SH-SY5Y (cell line): ENCODE measurements at regions not wholly inside any gene's neighbourhood (a gene's known extent, or its start where the extent isn't known, plus 50 kb on each side); places are given as distances from the start of the nearest gene placed in this dataset.

ENCODE experiments used
- GATA2 ChIP-seq: IDR thresholded peaks from 2 replicates; pipeline ENCODE4 v1.6.1; 2011; ENCODE audit warnings: mild to moderate bottlenecking, low read depth, low read length
- GATA3 ChIP-seq: IDR thresholded peaks from 2 replicates; pipeline ENCODE4 v1.6.1; 2011; ENCODE audit warnings: low read depth, mild to moderate bottlenecking, low read length, moderate library complexity

- TF ChIP-seq GATA2, result no peak
- TF ChIP-seq GATA3, result no peak
Observed at GRCh38 chr4:4637710-4638109, 95.9 kb upstream of the STX18 start.

GRCh38 chr4:4633431-4633830 is 91.6 kb upstream of the STX18 start:
- no peak for TF ChIP-seq GATA2
- no peak for TF ChIP-seq GATA3

GRCh38 chr4:4631150-4631549 is 89.3 kb upstream of the STX18 start:
- TF ChIP-seq GATA2, result no peak
- no peak for TF ChIP-seq GATA3

GRCh38 chr4:4627906-4628305 is 86.1 kb upstream of the STX18 start:
- TF ChIP-seq GATA2 (no peak), GATA3 (no peak)

DNA sequence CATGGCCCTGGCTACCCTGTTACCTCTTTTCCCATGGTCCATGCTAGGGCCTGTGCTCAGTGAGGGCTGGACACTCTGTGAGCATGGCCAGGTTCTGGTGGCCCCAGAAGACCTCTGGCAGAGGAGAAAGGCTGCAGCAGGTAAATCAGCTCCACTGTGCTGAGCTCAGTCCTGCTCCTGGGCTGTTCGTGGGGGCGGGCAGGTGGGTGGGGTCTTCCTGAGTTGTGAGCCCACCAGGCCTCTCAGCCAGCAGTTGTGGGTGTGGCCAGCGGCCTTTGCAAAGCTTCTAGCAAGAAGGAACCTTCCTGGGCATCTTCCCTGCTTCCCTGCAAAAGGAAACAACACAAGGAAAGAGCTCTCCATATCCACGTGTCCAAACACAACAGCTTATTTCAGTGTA is 85.3 kb upstream of the STX18 start:
- TF ChIP-seq GATA3 (no peak), GATA2 (no peak)

DNA sequence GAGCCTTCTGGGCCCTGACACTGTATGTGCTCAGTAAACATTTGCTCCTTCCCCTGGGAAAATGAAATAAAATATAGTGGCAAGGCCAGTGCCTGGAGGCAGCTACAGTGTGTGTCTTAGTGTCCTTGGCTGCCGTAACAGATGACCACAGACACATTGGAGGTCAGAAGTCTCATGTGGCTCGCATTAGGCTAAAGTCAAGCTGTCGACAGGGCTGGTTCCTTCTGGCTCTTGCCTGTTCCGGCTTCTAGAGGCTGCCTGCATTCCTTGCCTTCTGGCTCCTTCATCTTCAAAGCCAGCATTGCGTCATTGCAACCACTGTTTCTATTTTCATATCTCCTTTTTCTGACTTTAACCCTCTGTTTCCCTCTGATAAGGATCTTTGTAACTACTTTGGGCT is 83.6 kb upstream of the STX18 start:
- TF ChIP-seq GATA3, result no peak
- no peak for TF ChIP-seq GATA2

DNA sequence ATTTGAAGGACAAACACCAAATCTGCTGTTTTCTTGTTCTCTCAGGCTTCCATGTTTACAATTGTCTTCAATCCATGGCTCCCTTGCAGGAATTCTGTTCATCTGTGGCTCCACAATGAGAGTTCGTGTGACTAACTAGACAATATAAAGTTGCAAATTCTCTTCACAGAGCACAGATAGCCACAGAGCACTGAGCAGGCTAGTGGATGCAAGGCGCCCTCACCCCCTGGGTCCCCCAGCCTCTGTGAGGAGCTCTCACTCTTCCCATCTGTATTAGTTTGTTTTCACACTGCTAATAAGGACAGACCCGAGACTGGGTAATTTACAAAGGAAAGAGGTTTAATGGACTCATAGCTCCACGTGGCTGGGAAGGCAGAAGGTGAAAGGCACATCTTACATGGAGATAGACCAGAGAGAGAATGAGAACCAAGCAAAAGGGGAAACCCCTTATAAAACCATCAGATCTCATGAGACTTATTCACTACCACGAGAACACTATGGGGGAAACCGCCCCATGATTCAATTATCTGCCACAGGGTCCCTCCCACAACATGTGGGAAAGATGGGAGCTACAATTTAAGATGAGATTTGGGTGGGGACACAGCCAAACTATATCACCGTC is 82.5 kb upstream of the STX18 start:
- TF ChIP-seq GATA2 (no peak), GATA3 (no peak)

- TF ChIP-seq GATA2 (no peak), GATA3 (no peak)
Observed at GRCh38 chr4:4619821-4620220, 78.0 kb upstream of the STX18 start.

GRCh38 chr4:4618847-4619246 is 77.0 kb upstream of the STX18 start:
- TF ChIP-seq GATA3 (no peak), GATA2 (no peak)

GRCh38 chr4:4614925-4615678 is 73.3 kb upstream of the STX18 start:
- TF ChIP-seq GATA2, result no peak
- no peak for TF ChIP-seq GATA3

DNA sequence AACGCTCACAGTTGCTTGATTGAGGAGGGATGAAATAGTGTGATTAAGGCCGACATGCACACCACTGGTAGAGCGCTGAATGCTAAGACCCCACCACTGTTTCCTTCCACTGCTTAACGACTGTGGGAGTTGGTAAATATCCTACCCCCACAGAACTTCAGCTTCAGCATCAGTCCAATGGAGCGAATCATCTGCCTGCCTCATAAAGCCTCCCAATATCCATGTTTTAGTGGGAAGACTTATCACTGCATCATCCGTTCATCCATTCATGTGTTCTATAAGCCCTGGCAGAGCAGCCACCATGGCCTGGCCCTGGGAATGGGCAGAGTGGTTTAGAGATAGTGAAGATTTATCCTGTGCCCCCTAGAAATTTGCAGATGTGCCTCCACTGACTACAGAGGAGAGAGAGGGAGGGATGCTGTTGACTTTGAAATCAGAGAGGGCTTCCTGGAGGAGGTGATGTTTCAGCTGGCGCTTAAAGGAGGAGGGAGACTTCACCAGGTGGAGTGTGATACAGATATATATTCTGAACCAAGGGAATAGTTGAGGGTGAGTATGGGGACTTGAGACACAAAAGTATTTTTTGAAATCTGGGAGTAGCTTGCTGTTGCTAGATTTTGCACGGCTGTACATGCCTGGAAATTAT is 71.9 kb upstream of the STX18 start:
- TF ChIP-seq GATA3, result no peak
- no peak for TF ChIP-seq GATA2

DNA sequence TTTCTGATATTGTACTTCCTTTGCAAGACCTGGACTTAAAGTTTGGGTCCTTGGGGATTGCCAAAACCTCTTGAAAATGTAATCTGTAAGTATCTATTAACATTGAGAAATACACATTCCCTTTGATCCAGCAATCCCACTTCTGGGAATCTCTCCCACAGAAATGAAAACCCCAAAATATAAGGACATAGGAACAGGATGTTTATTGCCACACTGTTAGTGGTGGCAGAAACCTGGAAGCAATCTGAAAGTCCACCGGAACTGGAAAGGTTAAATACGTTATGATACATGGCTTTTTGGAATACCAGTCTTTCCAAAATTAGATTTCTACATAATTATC is 71.2 kb upstream of the STX18 start:
- TF ChIP-seq GATA3, result no peak
- TF ChIP-seq GATA2, result no peak

GRCh38 chr4:4610672-4611071 is 68.8 kb upstream of the STX18 start:
- no peak for TF ChIP-seq GATA2
- TF ChIP-seq GATA3, result no peak

DNA sequence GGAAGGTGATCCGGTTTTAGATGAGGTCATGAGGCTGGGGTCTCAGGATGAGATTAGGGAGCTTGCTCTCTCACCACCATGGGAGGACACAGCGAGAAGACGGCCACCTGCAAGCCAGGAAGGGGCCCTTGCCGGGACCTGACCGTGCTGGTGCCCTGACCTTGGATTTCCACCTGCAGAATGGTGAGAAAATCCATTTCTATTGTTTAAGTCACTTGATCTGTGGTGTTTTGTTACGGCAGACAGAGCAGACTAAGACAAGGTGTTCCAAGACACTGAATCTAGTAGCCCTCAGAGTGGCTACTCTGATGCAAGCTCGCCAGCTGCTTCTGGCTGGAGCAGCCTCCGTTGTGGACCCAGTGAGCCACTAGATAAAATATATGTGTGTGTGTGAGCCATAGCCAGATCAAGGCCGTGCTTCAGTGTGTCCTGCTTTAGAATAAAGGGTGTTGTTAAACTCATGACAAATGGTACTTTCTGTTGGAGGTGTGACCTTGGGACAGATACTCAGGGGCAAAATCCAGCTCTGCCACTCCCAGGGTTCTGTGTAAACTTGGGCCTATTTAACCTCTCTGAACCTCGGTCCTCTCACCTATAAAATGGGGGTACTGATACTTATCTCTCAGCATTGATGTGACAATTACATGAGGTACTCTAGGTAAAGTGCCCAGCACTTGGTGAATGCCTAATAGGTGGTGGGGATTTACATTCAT is 67.9 kb upstream of the STX18 start:
- TF ChIP-seq GATA2 (no peak), GATA3 (no peak)
